ENCODE measurements at regions not wholly inside any gene's neighbourhood (a gene's known extent, or its start where the extent isn't known, plus 50 kb on each side); places are given as distances from the start of the nearest gene placed in this dataset.
"Not testable (repeated sequence)": the region's sequence is repeated elsewhere in the genome, so short reads cannot be mapped to it uniquely, and the experiment has no call there.

DNA sequence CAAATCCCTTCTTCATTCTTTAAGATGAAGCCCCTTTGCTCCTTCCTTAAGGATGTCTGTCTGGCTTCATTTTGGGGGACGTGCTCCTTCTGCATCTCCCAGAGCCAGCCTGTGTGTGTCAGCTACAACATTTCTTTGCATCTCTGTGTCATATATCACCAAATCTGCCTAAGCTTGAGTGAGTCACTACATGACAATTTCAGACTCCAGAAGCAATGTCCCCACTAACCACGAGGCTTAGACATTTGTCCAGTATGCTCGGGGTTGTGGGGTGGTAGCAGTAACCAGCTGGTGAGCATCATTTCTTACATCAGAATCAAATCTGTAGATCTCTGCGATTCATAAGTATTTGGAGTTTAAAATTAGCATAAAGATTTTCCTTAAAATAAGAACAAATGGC lies 54.1 kb upstream of the USP14 start:
- H3K4me3 ChIP-seq; H3K9me2 ChIP-seq (replicated peaks; ENCODE audit: insufficient read depth); H2AFZ ChIP-seq; H3K4me2 ChIP-seq; DNase-seq (ENCODE audit: low spot score); H3K27me3 ChIP-seq; H3K4me1 ChIP-seq (ENCODE audit: insufficient read depth); H3K27ac ChIP-seq; H3K36me3 ChIP-seq (replicated peaks; ENCODE audit: insufficient read depth, low read depth); H4K20me1 ChIP-seq (ENCODE audit: insufficient read depth, poor library complexity, severe bottlenecking); H3K9me3 ChIP-seq (ENCODE audit: low read depth); H3K79me2 ChIP-seq: not testable (repeated sequence)
- whole genome bisulfite sequencing (ENCODE audit: low lambda C conversion rate, missing lambda C conversion rate), result 55% methylated on average over 4 of the region's 4 CpGs

GRCh38 chr18:105161-106053 lies 53.0 kb upstream of the USP14 start:
- H3K9me3 ChIP-seq (ENCODE audit: low read depth); H3K79me2 ChIP-seq; H4K20me1 ChIP-seq (ENCODE audit: insufficient read depth, poor library complexity, severe bottlenecking); H2AFZ ChIP-seq; H3K27ac ChIP-seq; H3K4me1 ChIP-seq (ENCODE audit: insufficient read depth); DNase-seq (ENCODE audit: low spot score); H3K27me3 ChIP-seq; H3K9me2 ChIP-seq (replicated peaks; ENCODE audit: insufficient read depth); H3K4me2 ChIP-seq; H3K4me3 ChIP-seq; H3K36me3 ChIP-seq (replicated peaks; ENCODE audit: insufficient read depth, low read depth): not testable (repeated sequence)
- 88% methylated on average over 7 of the region's 7 CpGs for WGBS (ENCODE audit: low lambda C conversion rate, missing lambda C conversion rate)

DNA sequence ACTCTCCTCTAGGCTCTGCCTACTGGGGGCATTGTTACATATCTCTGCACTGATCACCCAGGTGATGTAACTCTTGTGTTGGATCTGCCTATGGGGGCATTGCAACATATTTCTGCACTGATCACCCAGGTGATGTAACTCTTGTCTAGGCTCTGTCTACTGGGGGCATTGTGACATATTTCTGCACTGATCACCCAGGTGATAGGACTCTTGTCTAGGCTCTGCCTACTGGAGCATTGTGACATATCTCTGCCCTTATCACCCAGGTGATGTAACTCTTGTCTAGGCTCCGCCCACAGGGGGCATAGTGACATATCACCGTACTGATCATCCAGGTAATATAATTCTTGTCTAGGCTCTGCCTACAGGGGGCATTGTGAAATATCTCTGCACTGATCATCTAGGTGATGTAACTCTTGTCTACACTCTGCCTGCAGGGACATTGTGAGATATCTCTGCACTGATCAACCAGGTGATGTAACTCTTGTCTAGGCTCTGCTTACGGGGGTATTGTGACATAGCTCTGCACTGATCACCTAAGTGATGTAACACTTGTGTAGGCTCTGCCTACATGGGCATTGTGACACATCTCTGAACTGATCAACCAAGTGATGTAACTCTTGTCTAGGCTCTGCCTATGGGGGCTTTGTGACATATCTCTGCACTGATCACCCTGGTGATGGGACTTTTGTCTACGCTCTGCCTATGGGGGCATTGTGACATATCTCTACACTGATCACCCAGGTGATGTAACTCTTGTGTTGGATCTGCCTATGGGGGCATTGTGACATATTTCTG lies 52.1 kb upstream of the USP14 start:
- H3K4me3 ChIP-seq; H3K27ac ChIP-seq; H3K79me2 ChIP-seq; H3K4me1 ChIP-seq (ENCODE audit: insufficient read depth); H3K4me2 ChIP-seq; H2AFZ ChIP-seq; H4K20me1 ChIP-seq (ENCODE audit: insufficient read depth, poor library complexity, severe bottlenecking); H3K9me2 ChIP-seq (replicated peaks; ENCODE audit: insufficient read depth); DNase-seq (ENCODE audit: low spot score); H3K27me3 ChIP-seq; H3K36me3 ChIP-seq (replicated peaks; ENCODE audit: insufficient read depth, low read depth); H3K9me3 ChIP-seq (ENCODE audit: low read depth): not testable (repeated sequence)
- whole genome bisulfite sequencing (ENCODE audit: low lambda C conversion rate, missing lambda C conversion rate), result 68% methylated on average over 4 of the region's 4 CpGs

- H3K9me3 ChIP-seq (ENCODE audit: low read depth); H2AFZ ChIP-seq; H3K9me2 ChIP-seq (replicated peaks; ENCODE audit: insufficient read depth); H4K20me1 ChIP-seq (ENCODE audit: insufficient read depth, poor library complexity, severe bottlenecking); H3K4me2 ChIP-seq; H3K79me2 ChIP-seq; H3K4me1 ChIP-seq (ENCODE audit: insufficient read depth); DNase-seq (ENCODE audit: low spot score); H3K27me3 ChIP-seq; H3K36me3 ChIP-seq (replicated peaks; ENCODE audit: insufficient read depth, low read depth); H3K4me3 ChIP-seq; H3K27ac ChIP-seq: not testable (repeated sequence)
- WGBS (ENCODE audit: low lambda C conversion rate, missing lambda C conversion rate), result 45% methylated on average over 2 of the region's 2 CpGs
Measured at GRCh38 chr18:106868-107384, 51.4 kb upstream of the USP14 start.

- H3K27ac ChIP-seq; H3K4me3 ChIP-seq; H3K4me1 ChIP-seq (ENCODE audit: insufficient read depth); H3K27me3 ChIP-seq; H3K4me2 ChIP-seq; H3K9me3 ChIP-seq (ENCODE audit: low read depth); H3K79me2 ChIP-seq; H4K20me1 ChIP-seq (ENCODE audit: insufficient read depth, poor library complexity, severe bottlenecking); H3K9me2 ChIP-seq (replicated peaks; ENCODE audit: insufficient read depth); H3K36me3 ChIP-seq (replicated peaks; ENCODE audit: insufficient read depth, low read depth); H2AFZ ChIP-seq: not testable (repeated sequence)
- DNase-seq (ENCODE audit: low spot score), result peak; percentile 15
- 64% methylated on average over 5 of the region's 5 CpGs for WGBS (ENCODE audit: low lambda C conversion rate, missing lambda C conversion rate)
Measured at GRCh38 chr18:107464-107863, 50.9 kb upstream of the USP14 start.

DNA sequence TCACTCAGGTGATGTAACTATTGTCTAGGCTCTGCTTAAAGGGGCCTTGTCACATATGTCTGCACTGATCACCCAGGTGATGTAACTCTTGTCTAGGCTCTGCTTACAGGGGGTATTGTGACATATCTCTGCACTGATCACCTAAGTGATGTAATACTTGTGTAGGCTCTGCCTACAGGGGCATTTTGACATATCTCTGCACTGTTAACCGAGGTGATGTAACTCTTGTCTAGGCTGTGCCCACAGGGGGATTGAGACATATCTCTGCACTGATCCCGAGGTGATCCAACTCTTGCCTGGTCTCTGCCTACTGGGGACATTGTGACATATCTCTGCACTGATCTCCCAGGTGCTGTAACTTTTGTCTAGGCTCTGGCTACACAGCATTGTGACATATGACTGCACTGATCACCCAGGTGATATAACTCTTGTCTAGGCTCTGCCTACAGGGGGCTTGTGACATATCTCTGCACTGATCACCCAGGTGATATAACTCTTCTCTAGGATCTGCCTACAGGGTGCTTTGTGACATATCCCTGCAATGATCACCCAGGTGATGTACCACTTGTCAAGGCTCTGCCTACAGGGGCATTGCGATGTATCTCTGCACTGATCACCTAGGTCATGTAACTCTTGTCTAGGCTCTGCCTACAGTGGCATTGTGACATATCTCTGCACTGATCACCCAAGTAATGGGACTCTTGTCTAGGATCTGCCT lies 50.3 kb upstream of the USP14 start:
- H3K36me3 ChIP-seq (replicated peaks; ENCODE audit: insufficient read depth, low read depth); H3K4me3 ChIP-seq; DNase-seq (ENCODE audit: low spot score); H3K9me3 ChIP-seq (ENCODE audit: low read depth); H4K20me1 ChIP-seq (ENCODE audit: insufficient read depth, poor library complexity, severe bottlenecking); H3K4me1 ChIP-seq (ENCODE audit: insufficient read depth); H2AFZ ChIP-seq; H3K27ac ChIP-seq; H3K9me2 ChIP-seq (replicated peaks; ENCODE audit: insufficient read depth); H3K27me3 ChIP-seq; H3K79me2 ChIP-seq; H3K4me2 ChIP-seq: not testable (repeated sequence)
- WGBS (ENCODE audit: low lambda C conversion rate, missing lambda C conversion rate), result 64% methylated on average over 3 of the region's 3 CpGs
